ENCODE measurements at regions not wholly inside any gene's neighbourhood (a gene's known extent, or its start where the extent isn't known, plus 50 kb on each side); places are given as distances from the start of the nearest gene placed in this dataset.

- Histone ChIP-seq H3K9me1 (ENCODE audit: insufficient read depth, low read length) (no peaks in the 10 kb centered on the region), H2AFZ (replicated peaks; ENCODE audit: low read length, poor library complexity) (no peak overlapping the region), H2AK5ac (ENCODE audit: low read depth, low read length) (no peak overlapping the region), H3K79me1 (ENCODE audit: low read depth in 1 of 2, low read length in 2 of 2) (no peaks in the 10 kb centered on the region), H3K9me3 (ENCODE audit: control insufficient read depth, insufficient read depth, low read length) (peaks cover 23% of the 10 kb centered on the region), H3K4me3 (ENCODE audit: insufficient read depth, low read depth, low read length) (no peak overlapping the region), H3K27me3 (ENCODE audit: control insufficient read depth, insufficient read depth, low read length) (no peaks in the 10 kb centered on the region), H2AK9ac (replicated peaks; ENCODE audit: low read depth, low read length, poor library complexity) (no peak overlapping the region), H3K23ac (ENCODE audit: low read depth, low read length) (no peak overlapping the region), H3K56ac (ENCODE audit: extremely low read depth, insufficient read depth, low read length) (no peak overlapping the region), H3K4me2 (ENCODE audit: low read depth, low read length) (no peak overlapping the region), H2BK15ac (ENCODE audit: low read depth, low read length) (no peak overlapping the region), H2BK5ac (ENCODE audit: low read depth, low read length, poor library complexity, severe bottlenecking) (no peak overlapping the region), H3K4ac (ENCODE audit: low read depth, low read length) (no peak overlapping the region), H2BK120ac (ENCODE audit: low read depth, low read length) (no peak overlapping the region), H4K5ac (ENCODE audit: low read depth, low read length) (no peak overlapping the region), H3K18ac (ENCODE audit: low read depth, low read length) (no peak overlapping the region), H3K9ac (ENCODE audit: low read depth, low read length) (no peak overlapping the region), H2BK20ac (ENCODE audit: low read depth, low read length) (no peak overlapping the region), H3K27ac (ENCODE audit: insufficient read depth, low read length) (no peak overlapping the region), H4K8ac (ENCODE audit: low read depth in 2 of 2, low read length in 2 of 2) (no peak overlapping the region), H4K91ac (ENCODE audit: insufficient read depth, low read depth, low read length) (no peak overlapping the region), H3K4me1 (ENCODE audit: control insufficient read depth, insufficient read depth, low read length) (no peaks in the 10 kb centered on the region), H4K20me1 (ENCODE audit: insufficient read depth, low read length) (no peaks in the 10 kb centered on the region), H3K36me3 (ENCODE audit: control insufficient read depth, insufficient read depth, low read length) (no peaks in the 10 kb centered on the region), H3K14ac (replicated peaks; ENCODE audit: low read depth, low read length) (no peak overlapping the region)
- DNase-seq (no peak), ATAC-seq (ENCODE audit: low read depth) (no peak)
- CTCF ChIA-PET: no interaction called here
- BruUV-seq (replicated peaks): no TSS peak
- POLR2A ChIA-PET (ENCODE audit: unreplicated experiment): no interaction called here
- in situ Hi-C loops (cut with MboI; ENCODE audit: low sequenced_read_pairs): no loop called here
- TF ChIP-seq MAZ (IDR thresholded peaks at IDR 0.05; ENCODE audit: borderline replicate concordance, low read depth, low read length): no peak
- intact Hi-C loops (cut with micrococcal nuclease): no loop called here
- dilution Hi-C loops (cut with HindIII; ENCODE audit: low sequenced_read_pairs, unreplicated experiment): no loop called here
- 28% methylated on average over 4 of the region's 9 CpGs; no CpG with 5 or more reads in 1 of the 2 experiments for WGBS, 2 experiments (ENCODE audit: extremely low coverage in 2 of 2, insufficient read length in 1 of 2)
Measured at GRCh38 chr7:153530441-153530840, 521.8 kb upstream of the DPP6 start.
